GM12872 (cell line): ENCODE measurements at regions not wholly inside any gene's neighbourhood (a gene's known extent, or its start where the extent isn't known, plus 50 kb on each side); places are given as distances from the start of the nearest gene placed in this dataset.

Source experiments
- TF ChIP-seq, protein P1 (sequence below): IDR thresholded peaks from 3 replicates; pipeline ENCODE4 v1.5.1; 2011; ENCODE audit warnings: low read depth, mild to moderate bottlenecking, low read length, moderate library complexity; ENCODE audit not compliant: insufficient read depth

GRCh38 chr9:118230329-118230728, 526.1 kb downstream of the TLR4 start:
- TF ChIP-seq, protein P1, sequence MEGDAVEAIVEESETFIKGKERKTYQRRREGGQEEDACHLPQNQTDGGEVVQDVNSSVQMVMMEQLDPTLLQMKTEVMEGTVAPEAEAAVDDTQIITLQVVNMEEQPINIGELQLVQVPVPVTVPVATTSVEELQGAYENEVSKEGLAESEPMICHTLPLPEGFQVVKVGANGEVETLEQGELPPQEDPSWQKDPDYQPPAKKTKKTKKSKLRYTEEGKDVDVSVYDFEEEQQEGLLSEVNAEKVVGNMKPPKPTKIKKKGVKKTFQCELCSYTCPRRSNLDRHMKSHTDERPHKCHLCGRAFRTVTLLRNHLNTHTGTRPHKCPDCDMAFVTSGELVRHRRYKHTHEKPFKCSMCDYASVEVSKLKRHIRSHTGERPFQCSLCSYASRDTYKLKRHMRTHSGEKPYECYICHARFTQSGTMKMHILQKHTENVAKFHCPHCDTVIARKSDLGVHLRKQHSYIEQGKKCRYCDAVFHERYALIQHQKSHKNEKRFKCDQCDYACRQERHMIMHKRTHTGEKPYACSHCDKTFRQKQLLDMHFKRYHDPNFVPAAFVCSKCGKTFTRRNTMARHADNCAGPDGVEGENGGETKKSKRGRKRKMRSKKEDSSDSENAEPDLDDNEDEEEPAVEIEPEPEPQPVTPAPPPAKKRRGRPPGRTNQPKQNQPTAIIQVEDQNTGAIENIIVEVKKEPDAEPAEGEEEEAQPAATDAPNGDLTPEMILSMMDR: no peak

- TF ChIP-seq, protein P1: no peak
Measured at GRCh38 chr9:118236625-118237024, 532.4 kb downstream of the TLR4 start.

DNA sequence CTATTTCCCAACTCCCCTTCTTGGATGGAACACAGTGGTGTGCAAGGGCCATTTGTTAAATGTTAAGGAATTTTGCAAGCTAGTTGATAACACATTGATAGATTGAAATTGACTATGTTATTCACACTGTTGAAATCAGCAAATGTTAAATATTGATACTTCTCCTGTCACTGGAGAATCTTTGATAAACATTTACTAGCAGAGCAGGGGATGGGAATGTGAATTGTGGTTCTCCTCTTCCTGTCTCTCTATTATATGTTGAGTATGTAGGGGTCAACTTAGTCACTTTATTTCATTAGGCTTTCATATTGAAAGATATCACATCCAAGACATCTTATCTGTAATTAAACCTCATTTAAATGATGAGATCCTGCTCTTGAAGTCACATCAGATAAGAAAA, 533.9 kb downstream of the TLR4 start:
- TF ChIP-seq, protein P1: no peak

- TF ChIP-seq, protein P1: no peak
Measured at GRCh38 chr9:118252027-118252426, 547.8 kb downstream of the TLR4 start.

GRCh38 chr9:118262191-118262590, 558.0 kb downstream of the TLR4 start:
- TF ChIP-seq, protein P1: no peak

DNA sequence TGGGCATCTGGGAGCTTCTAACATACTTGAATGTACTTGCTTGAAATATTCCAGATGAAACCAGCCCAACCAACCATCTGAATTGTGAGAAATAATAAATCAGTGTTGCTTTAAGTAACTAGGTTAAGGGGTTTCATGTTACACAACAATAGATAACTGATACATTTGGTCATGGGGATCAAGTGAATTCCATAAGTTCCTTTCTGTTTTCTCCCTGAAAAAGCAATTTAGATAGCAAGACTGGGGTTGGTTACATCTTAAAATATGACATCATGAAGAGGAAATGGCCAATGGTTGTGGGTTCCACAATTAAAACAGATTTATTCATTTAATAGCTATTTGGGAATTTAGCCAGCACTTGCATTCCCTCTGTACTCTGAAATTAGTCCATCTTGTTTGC, 559.7 kb downstream of the TLR4 start:
- TF ChIP-seq, protein P1: no peak

DNA sequence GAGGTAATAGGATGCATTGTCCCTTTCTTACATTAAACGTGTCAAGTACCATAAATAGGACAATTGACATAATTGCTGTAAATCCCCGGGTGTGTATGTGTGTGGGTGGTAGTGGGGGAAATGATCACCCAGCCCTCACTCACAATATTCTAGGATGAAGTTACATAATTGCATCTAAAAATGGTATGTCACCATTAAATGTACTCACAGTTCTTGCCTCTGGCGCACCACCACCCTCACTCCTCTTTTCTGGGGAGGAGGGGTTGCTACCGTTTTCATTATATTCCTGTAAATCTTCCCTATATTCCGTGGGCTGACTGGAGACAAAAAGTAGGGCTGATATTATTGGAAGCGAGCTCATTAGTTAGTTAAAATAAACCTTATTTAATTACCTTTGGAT, 563.8 kb downstream of the TLR4 start:
- TF ChIP-seq, protein P1: no peak

DNA sequence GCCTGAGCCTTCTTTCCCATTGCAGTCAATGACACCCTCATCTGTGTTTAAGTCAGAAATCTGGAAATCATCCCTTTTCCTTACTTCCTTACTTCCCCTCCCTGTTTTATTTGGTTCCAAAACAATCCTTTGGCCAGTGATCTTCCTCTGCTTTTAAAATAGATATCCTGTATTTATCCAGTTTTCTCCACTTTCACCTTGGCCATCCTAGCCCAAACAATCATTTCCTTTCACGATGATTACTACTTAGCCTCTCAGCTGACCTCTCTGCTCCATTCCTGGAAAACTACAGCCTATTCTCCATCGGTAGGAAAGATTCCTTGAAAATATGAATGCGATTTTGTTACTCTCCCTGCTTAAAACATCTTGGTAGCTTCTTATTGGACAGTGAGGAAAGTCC, 565.4 kb downstream of the TLR4 start:
- TF ChIP-seq, protein P1: no peak
